ENCODE measurements at regions not wholly inside any gene's neighbourhood (a gene's known extent, or its start where the extent isn't known, plus 50 kb on each side); places are given as distances from the start of the nearest gene placed in this dataset.
"Not testable (repeated sequence)": the region's sequence is repeated elsewhere in the genome, so short reads cannot be mapped to it uniquely, and the experiment has no call there.

DNA sequence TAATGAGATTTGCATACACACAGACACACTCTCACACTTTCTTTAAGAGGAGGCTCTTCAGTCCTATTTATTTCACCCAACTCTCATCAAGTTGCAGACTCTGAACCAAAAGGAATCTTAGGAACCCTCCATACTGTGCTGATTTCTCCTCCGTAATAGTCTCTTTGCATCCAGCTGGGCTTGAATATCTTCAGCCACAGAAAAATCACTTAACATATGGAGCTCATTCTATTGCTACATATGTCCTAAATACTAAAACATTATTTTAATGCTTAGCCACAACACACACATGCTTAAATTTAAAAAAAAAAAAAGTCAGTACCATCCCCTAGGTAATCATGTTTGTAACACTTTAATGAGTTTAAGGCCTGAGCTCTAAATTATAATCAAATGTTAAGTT is 287.5 kb upstream of the CNTN6 start:
- no peak for DNase-seq (ENCODE audit: low read depth)

DNA sequence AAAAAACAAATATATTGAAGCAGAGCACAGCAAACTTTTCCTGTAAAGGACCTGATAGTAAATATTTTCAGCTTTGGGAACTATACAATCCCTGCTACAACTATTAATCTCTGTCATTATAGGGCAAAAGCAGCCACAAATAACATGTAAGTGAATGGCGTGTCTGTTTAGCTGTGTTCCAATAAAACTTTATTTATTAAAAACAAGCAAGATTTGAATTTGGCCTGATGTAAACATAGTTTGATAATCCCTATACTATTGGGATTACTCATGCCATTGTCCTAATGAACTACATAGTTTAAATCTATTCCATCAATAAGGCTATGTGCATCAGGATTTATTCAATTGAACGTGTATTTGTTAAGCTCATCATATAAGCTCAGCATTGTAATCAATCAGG is 286.8 kb upstream of the CNTN6 start:
- DNase-seq (ENCODE audit: low read depth): no peak

GRCh38 chr3:816605-817004 is 276.2 kb upstream of the CNTN6 start:
- DNase-seq (ENCODE audit: low read depth): no peak

DNA sequence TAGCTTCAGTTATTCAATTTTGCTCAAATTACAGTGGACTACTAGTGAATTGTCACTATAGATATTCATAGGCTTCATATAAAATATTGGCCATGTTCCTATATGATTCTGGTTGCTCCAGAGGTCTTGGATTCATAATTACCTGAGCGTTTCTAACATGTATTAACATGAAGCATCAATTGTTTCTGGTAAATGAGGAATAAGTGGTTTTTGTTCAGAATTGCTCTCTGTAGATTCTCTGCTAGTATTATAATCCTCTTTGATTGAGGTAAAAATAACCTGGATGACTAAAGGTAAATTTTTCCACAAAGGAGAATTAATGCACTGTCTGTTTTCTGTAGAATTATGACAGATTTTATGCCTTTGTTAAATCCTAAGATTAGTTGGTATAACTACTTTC is 258.1 kb upstream of the CNTN6 start:
- DNase-seq (ENCODE audit: low read depth): no peak

GRCh38 chr3:835096-835495 is 257.7 kb upstream of the CNTN6 start:
- DNase-seq (ENCODE audit: low read depth): no peak

DNA sequence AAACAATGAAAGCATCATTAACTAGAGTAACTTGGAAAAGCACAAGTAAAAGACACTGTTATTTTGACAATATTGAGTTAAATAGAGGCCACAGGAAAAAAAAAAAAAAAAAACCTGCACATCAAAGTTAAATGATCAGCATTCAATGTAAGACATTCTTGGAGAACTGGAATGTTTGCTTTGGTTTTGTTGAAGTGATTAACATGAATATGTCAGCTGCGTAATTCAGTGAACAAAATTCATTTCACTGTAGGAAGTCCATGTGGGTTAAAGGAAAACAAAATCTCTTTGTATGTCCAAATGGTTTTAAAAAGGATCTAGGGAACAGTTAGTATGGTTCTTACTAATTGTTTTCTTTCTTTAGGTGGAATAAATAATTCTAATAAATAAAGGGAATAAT is 252.8 kb upstream of the CNTN6 start:
- no peak for DNase-seq (ENCODE audit: low read depth)

GRCh38 chr3:851098-851790 is 241.6 kb upstream of the CNTN6 start:
- no peak for DNase-seq (ENCODE audit: low read depth)

- DNase-seq (ENCODE audit: low read depth): no peak
Observed at GRCh38 chr3:852033-852432, 240.8 kb upstream of the CNTN6 start.

DNA sequence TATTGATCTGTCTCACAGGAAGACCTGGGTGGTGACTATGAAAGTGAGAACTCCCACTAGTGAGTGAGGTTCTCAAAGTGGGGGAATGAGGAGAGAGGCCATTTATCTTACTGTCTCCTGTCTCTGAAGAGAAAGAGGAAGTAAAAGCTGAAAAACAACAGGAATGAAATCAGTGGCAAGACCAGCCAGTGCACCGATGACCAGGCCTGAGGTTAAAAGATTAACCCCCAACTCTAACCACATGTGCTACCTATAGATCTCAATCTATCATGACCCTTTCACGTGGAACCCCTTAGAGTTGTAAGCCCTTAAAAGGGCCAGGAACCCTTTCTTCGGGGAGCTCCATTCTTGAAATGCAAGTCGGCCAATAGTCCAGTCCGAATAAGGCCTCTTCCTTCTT is 239.3 kb upstream of the CNTN6 start:
- no peak for DNase-seq (ENCODE audit: low read depth)

GRCh38 chr3:859135-859534 is 233.7 kb upstream of the CNTN6 start:
- no peak for DNase-seq (ENCODE audit: low read depth)

GRCh38 chr3:861721-862120 is 231.1 kb upstream of the CNTN6 start:
- DNase-seq (ENCODE audit: low read depth): no peak

DNA sequence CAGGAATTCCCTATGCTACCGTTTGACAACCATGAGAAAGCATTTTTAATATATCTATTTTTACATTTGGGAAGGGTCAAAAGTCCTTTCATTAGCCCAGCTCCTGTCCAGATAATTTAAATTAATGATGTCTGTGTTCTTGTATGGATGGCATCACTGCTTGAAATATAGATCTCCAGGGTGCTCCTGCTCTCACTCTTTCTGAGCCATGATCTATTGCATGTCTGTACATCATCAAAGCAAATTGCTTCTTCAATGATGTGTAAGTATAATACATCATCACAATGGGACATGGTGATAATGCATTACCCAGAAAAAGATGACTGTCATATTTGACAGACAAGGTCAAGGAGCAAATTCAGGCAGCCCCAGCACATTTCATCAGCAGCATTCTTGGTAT is 223.6 kb upstream of the CNTN6 start:
- no peak for DNase-seq (ENCODE audit: low read depth)

DNA sequence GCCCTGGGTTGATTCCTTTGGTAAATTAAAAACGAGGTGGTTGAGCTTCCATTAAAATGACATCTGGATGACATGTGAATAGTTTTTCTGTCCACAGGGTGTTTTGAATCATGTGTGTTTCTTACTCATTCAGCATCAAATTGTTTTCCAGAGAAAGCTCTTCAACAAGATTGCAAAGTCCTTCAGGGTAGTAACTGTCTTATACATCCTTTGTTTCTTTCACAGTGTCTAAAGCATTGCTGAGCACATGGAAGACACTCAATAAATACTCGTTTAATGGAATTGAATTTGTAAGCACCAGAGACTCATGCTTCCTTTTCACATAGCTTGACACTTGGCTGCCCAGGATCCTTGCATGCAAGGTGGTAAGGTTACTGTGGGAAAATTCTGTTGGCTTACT is 223.1 kb upstream of the CNTN6 start:
- no peak for DNase-seq (ENCODE audit: low read depth)

DNA sequence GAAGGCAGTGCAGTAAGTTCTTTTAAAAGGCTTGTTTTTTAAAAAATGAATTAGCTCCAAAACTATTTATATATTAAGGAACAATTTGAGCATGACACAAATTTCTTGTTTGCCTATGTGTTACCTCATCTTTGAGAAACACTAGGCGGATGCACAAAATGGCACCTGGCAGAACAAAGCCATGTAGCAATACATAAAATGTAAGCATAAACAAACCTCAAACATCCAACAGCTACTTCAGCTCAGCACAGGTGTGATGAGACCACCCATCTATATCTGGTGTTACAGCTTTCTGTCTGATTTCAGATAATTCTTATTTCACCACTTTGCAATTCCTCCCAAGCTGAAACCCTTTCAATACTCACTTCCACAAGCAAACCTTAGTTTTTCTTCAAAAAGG is 221.2 kb upstream of the CNTN6 start:
- no peak for DNase-seq (ENCODE audit: low read depth)

DNA sequence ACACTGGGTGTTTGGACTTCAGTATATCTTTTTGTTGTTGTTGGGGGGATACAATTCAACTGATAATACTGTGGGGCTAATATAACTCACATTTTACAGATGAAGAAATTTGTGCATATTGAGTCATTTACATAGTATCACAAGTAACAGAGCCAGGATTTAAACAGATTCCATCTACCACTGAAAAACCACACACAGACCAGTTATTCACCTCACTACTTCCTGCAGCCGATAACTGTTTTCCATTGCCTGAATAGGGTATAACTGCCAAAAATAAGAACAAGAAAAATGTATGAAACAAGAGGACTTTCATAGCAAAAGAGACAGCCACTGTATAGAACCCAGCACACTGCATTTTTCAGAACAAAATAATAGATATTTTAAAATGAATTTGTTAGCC is 215.8 kb upstream of the CNTN6 start:
- no peak for DNase-seq (ENCODE audit: low read depth)

DNA sequence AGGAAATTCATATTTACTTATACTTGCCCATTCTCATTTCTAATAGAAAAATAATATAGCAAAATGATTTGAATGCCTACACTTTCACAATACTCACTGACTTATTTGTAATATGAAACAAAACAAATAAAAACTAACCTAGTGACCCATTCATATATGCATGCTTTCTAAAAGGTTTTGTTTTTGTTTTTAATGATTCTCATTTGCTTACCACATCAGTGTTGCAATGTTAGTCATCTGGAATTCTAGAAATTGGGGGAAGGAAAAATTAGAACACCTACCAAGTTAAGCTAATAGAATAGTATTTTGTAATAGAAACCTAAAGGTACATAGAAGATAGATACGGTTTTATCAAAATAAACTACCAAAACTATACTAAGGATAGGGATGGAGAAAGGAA is 214.1 kb upstream of the CNTN6 start:
- DNase-seq (ENCODE audit: low read depth): no peak

GRCh38 chr3:880371-880770 is 212.5 kb upstream of the CNTN6 start:
- DNase-seq (ENCODE audit: low read depth): no peak

DNA sequence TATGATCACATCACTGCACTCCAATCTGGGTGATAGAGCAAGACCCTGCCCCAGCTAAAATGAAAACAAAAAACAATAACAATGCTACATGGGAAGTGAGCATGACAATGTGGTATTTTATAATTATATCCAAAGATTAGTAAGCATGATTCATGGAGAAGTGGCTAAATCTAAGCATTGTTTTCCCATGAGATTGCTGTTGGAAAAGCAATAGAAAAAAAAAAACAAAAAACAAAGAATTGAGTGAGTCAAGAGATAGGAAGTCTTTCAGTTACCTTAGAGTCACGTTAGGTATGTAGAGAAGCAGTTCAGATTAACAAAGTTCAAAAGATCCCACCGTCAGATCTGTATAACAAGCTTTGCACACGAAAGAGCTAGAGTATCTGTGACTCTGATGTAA is 210.3 kb upstream of the CNTN6 start:
- DNase-seq (ENCODE audit: low read depth): no peak

GRCh38 chr3:901953-902778 is 190.7 kb upstream of the CNTN6 start:
- DNase-seq (ENCODE audit: low read depth): no peak

- no peak for DNase-seq (ENCODE audit: low read depth)
Observed at GRCh38 chr3:905217-905616, 187.6 kb upstream of the CNTN6 start.

DNA sequence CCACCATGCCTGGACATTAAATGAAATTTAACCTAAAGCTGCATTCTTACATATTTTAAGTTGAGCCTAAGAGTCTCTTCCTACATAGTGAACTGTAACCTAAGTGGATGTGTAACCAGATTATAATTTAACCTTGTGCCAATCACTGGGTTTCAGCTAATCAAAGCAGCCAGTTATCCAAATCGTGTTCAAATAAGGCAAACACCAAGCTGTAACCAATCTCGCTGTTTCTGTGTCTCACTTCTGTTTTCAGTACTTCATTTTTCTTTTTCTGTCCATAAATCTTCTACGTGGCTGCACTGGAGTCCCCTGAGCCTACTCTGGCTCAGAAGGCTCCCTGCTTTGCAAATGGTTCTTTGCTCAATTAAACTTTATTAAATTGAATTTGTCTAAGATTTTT is 186.1 kb upstream of the CNTN6 start:
- no peak for DNase-seq (ENCODE audit: low read depth)

DNA sequence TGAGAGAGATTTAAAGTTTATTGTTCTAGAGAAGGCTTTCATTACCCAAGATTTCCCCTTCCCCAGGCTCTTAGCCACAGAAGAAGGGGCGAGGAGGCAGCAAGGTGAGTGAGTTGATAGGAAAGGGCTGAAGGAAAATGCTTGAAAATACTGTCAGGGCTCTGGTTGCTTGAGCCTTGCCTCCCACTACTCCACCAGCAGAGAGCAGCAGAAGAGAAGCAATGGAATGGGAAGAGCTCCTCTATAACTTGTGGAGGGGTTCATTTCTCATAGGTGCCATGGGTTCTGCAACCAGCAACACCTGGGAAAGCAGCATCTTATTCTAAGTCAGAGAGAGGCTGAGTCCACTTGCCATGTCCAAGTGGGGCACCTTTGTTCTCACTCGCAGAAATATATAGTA is 184.0 kb upstream of the CNTN6 start:
- DNase-seq (ENCODE audit: low read depth): no peak

- not testable (repeated sequence) for DNase-seq (ENCODE audit: low read depth)
Observed at GRCh38 chr3:912717-913116, 180.1 kb upstream of the CNTN6 start.
